ENCODE measurements at regions not wholly inside any gene's neighbourhood (a gene's known extent, or its start where the extent isn't known, plus 50 kb on each side); places are given as distances from the start of the nearest gene placed in this dataset.
"Not testable (repeated sequence)": the region's sequence is repeated elsewhere in the genome, so short reads cannot be mapped to it uniquely, and the experiment has no call there.

- TF ChIP-seq CTCF, EZH2phosphoT487, EZH2 (IDR thresholded peaks at IDR 0.05): not testable (repeated sequence)
Observed at GRCh38 chr22:12603833-12604232, 2924.2 kb upstream of the OR11H1 start.

Measured in neural progenitor cell (in vitro differentiated cells).